ENCODE measurements at regions not wholly inside any gene's neighbourhood (a gene's known extent, or its start where the extent isn't known, plus 50 kb on each side); places are given as distances from the start of the nearest gene placed in this dataset.

- no peak for TF ChIP-seq CTCF (IDR thresholded peaks at IDR 0.05)
- TF ChIP-seq, protein P1, sequence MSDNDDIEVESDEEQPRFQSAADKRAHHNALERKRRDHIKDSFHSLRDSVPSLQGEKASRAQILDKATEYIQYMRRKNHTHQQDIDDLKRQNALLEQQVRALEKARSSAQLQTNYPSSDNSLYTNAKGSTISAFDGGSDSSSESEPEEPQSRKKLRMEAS (IDR thresholded peaks at IDR 0.05) = no peak
- no peak for TF ChIP-seq HES2 (IDR thresholded peaks at IDR 0.05)
- TF ChIP-seq CHD2 (IDR thresholded peaks at IDR 0.05; ENCODE audit: low read length, partially characterized antibody) = no peak
- no peak for TF ChIP-seq CBX2 (IDR thresholded peaks at IDR 0.05; ENCODE audit: borderline replicate concordance, low read depth)
- no peak for TF ChIP-seq GATA3 (IDR thresholded peaks at IDR 0.05; ENCODE audit: borderline replicate concordance)
Observed at GRCh38 chr2:13110825-13111224, 394.1 kb downstream of the TRIB2 start.

Measured in A549 (cell line).